Neuronal stem cell (in vitro differentiated cells): ENCODE measurements at regions not wholly inside any gene's neighbourhood (a gene's known extent, or its start where the extent isn't known, plus 50 kb on each side); places are given as distances from the start of the nearest gene placed in this dataset.

Source experiments
- DNase-seq: peaks from one replicate; pipeline ENCODE4 v3.0.0-alpha.2; 2013; ENCODE audit warnings: low spot score
- H2AFZ ChIP-seq: one replicate; pipeline ENCODE4 v1.6.1; 2013; ENCODE audit warnings: mild to moderate bottlenecking, low read length, inconsistent platforms
- H2AK5ac ChIP-seq: 2 replicates; pipeline ENCODE4 v1.6.1; 2013; ENCODE audit warnings: low read depth, mild to moderate bottlenecking, inconsistent platforms, low read length, moderate library complexity, mixed read lengths
- H2BK120ac ChIP-seq: 2 replicates; pipeline ENCODE4 v1.6.1; 2013; ENCODE audit warnings: low read depth, mild to moderate bottlenecking, inconsistent platforms, low read length, moderate library complexity, mixed read lengths
- H2BK12ac ChIP-seq: one replicate; pipeline ENCODE4 v1.6.1; 2013; ENCODE audit warnings: low read length, inconsistent platforms
- H2BK15ac ChIP-seq: 2 replicates; pipeline ENCODE4 v1.6.1; 2013; ENCODE audit warnings: mild to moderate bottlenecking, low read length, inconsistent platforms, mixed read lengths
- H2BK5ac ChIP-seq: one replicate; pipeline ENCODE4 v1.6.1; 2013; ENCODE audit warnings: inconsistent platforms, mild to moderate bottlenecking, low read length, moderate library complexity
- H3K14ac ChIP-seq: one replicate; pipeline ENCODE4 v1.6.1; 2013; ENCODE audit warnings: low read length, inconsistent platforms
- H3K18ac ChIP-seq: 2 replicates; pipeline ENCODE4 v1.6.1; 2013; ENCODE audit warnings: low read length, inconsistent platforms
- H3K23ac ChIP-seq: 2 replicates; pipeline ENCODE4 v1.6.1; 2013; ENCODE audit warnings: low read depth, mild to moderate bottlenecking, mixed read lengths, low read length, inconsistent platforms; ENCODE audit not compliant: poor library complexity
- H3K27ac ChIP-seq: replicated peaks from 3 replicates; pipeline ENCODE4 v1.5.1; 2013; ENCODE audit warnings: low read length, inconsistent platforms
- H3K27me3 ChIP-seq, 3 experiments: 2 replicates each; pipeline ENCODE4 v1.6.1; 2013; ENCODE audit warnings: low read length in 3 of 3, mild to moderate bottlenecking in 2 of 3, inconsistent platforms in 1 of 3, low read depth in 1 of 3, mixed read lengths in 1 of 3, moderate library complexity in 1 of 3; ENCODE audit not compliant: control insufficient read depth in 3 of 3, insufficient read depth in 3 of 3
- H3K36me3 ChIP-seq, 2 donors: replicated peaks in 1 of 2; 2 replicates each; pipeline ENCODE4 v1.6.1; 2013; ENCODE audit warnings: low read length in 2 of 2; ENCODE audit not compliant: control insufficient read depth in 2 of 2, insufficient read depth in 2 of 2
- H3K4ac ChIP-seq: 2 replicates; pipeline ENCODE4 v1.6.1; 2013; ENCODE audit warnings: inconsistent platforms, mild to moderate bottlenecking, low read length, moderate library complexity
- H3K4me1 ChIP-seq, 2 donors: 1 replicate in 1 of 2; 2 replicates in 1 of 2; pipeline ENCODE4 v1.6.1; 2013; ENCODE audit warnings: low read length in 2 of 2, low read depth in 1 of 2; ENCODE audit not compliant: control insufficient read depth in 2 of 2, insufficient read depth in 1 of 2
- H3K4me2 ChIP-seq: one replicate; pipeline ENCODE4 v1.6.1; 2013; ENCODE audit warnings: mild to moderate bottlenecking, low read length, inconsistent platforms; ENCODE audit not compliant: insufficient read depth, poor library complexity, severe bottlenecking
- H3K4me3 ChIP-seq, 2 donors: 2 replicates each; pipeline ENCODE4 v1.5.1; 2013; ENCODE audit warnings: low read length in 2 of 2, mild to moderate bottlenecking in 2 of 2, inconsistent platforms in 1 of 2, moderate library complexity in 1 of 2
- H3K79me1 ChIP-seq: one replicate; pipeline ENCODE4 v1.6.1; 2013; ENCODE audit warnings: low read depth, mild to moderate bottlenecking, inconsistent platforms, low read length, moderate library complexity
- H3K9ac ChIP-seq: one replicate; pipeline ENCODE4 v1.6.1; 2013; ENCODE audit warnings: mild to moderate bottlenecking, low read depth, low read length, inconsistent platforms; ENCODE audit not compliant: poor library complexity
- H3K9me3 ChIP-seq, 2 donors: replicated peaks in 1 of 2; 2 replicates each; pipeline versions ENCODE3 to v1.6.1; 2013; ENCODE audit warnings: low read length in 2 of 2, mild to moderate bottlenecking in 2 of 2, inconsistent platforms in 1 of 2, low read depth in 1 of 2, mixed read lengths in 1 of 2, moderate library complexity in 1 of 2; ENCODE audit not compliant: control insufficient read depth in 2 of 2, insufficient read depth in 1 of 2
- H4K8ac ChIP-seq: one replicate; pipeline ENCODE4 v1.6.1; 2013; ENCODE audit warnings: low read depth, mild to moderate bottlenecking, inconsistent platforms, low read length, moderate library complexity
- H4K91ac ChIP-seq: one replicate; pipeline ENCODE4 v1.6.1; 2013; ENCODE audit warnings: low read length, low read depth, mild to moderate bottlenecking, inconsistent platforms; ENCODE audit not compliant: poor library complexity
- WGBS, 2 donors: extraction: QIAGEN DNeasy Blood & Tissue Kit; methylation state at CpG; one replicate each; pipeline ENCODE4 v1.1.7; 2013; ENCODE audit warnings: missing lambda C conversion rate in 2 of 2, mixed read lengths in 1 of 2; ENCODE audit not compliant: insufficient read length in 2 of 2, insufficient replicate concordance in 1 of 2; ENCODE audit errors: extremely low coverage in 2 of 2; 5-methylcytosine and 5-hydroxymethylcytosine counted together

DNA sequence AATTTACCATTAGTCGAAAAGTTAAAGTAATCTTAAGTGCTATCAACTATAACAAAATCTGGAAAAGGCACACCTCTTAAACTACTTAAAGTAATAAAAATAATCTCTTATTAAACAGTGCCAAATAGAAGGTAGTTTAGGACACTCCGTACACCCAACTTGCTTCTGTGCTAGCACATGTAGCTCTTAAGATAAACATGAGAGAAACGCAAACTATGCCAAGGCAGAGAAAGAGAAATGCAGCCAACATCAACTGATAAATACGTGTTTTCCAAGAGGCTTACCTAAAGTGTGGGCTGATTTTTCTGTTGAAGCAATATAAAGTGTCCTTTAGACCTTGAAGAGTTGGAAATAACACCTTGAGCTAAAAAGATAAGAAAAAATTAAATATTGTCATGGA lies 480.6 kb upstream of the DAB2 start:
- H2AFZ ChIP-seq: no peak overlapping the region
- H3K23ac ChIP-seq: no peak overlapping the region
- H3K79me1 ChIP-seq: no peaks in the 10 kb centered on the region
- no peak for DNase-seq
- H2AK5ac ChIP-seq: no peak overlapping the region
- H4K91ac ChIP-seq: no peak overlapping the region
- H3K27ac ChIP-seq: no peak overlapping the region
- no peak overlapping the region for H3K4me2 ChIP-seq
- H3K14ac ChIP-seq: no peak overlapping the region
- no peak overlapping the region for H2BK120ac ChIP-seq
- H3K4me3 ChIP-seq: no peak overlapping the region
- H3K9ac ChIP-seq: no peak overlapping the region
- no peak overlapping the region for H2BK12ac ChIP-seq
- no peaks in the 10 kb centered on the region for H3K4me1 ChIP-seq
- H2BK5ac ChIP-seq: no peak overlapping the region
- H3K36me3 ChIP-seq: no peaks in the 10 kb centered on the region
- H4K8ac ChIP-seq: no peak overlapping the region
- H3K27me3 ChIP-seq: no peaks in the 10 kb centered on the region
- WGBS, 2 donors: no CpG with 5 or more reads among the region's 4 CpGs
- no peak overlapping the region for H2BK15ac ChIP-seq
- H3K18ac ChIP-seq: no peak overlapping the region
- no peaks in the 10 kb centered on the region for H3K9me3 ChIP-seq
- H3K4ac ChIP-seq: no peak overlapping the region

- Histone ChIP-seq H4K8ac (no peak overlapping the region), H3K18ac (no peak overlapping the region), H2BK5ac (no peak overlapping the region), H3K27me3 (no peaks in the 10 kb centered on the region), H3K4me3 (no peak overlapping the region), H4K91ac (no peak overlapping the region), H3K23ac (no peak overlapping the region), H3K14ac (no peak overlapping the region), H2AFZ (no peak overlapping the region), H3K4ac (no peak overlapping the region), H2BK12ac (no peak overlapping the region), H2BK15ac (no peak overlapping the region), H3K36me3 (no peaks in the 10 kb centered on the region), H3K9me3 (no peaks in the 10 kb centered on the region), H3K79me1 (no peaks in the 10 kb centered on the region), H2BK120ac (no peak overlapping the region), H3K27ac (no peak overlapping the region), H3K4me2 (no peak overlapping the region), H3K4me1 (no peaks in the 10 kb centered on the region), H3K9ac (no peak overlapping the region), H2AK5ac (no peak overlapping the region)
- DNase-seq: no peak
- no CpG with 5 or more reads among the region's 2 CpGs for WGBS, 2 donors
Measured at GRCh38 chr5:39902626-39903025, 477.8 kb upstream of the DAB2 start.

DNA sequence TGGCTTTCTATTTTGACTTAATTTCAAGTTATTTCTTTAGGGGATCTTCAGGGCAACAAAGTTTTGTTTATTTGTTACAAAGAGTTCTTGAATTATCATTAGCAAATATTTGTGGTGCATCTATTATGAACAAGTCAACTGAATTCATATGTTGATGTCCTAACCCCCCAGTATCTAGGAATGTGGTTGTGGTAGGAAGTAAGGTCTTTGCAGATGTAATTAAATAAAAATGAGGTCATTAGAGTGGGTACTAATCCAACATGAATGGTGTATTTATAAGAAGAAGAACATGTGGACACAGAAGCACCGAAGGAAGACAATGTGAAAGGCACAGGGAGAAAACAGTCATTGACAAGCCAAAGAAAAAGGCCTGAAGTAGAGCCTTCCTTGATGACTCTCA lies 474.0 kb upstream of the DAB2 start:
- WGBS, 2 donors: no CpG with 5 or more reads among the region's 1 CpG
- Histone ChIP-seq H2AFZ (no peak overlapping the region), H3K4me3 (no peak overlapping the region), H3K27ac (no peak overlapping the region), H3K27me3 (no peaks in the 10 kb centered on the region), H3K9ac (no peak overlapping the region), H4K8ac (no peak overlapping the region), H3K4ac (no peak overlapping the region), H2BK5ac (no peak overlapping the region), H2BK15ac (no peak overlapping the region), H2BK120ac (no peak overlapping the region), H4K91ac (no peak overlapping the region), H3K4me1 (no peaks in the 10 kb centered on the region), H3K14ac (no peak overlapping the region), H3K23ac (no peak overlapping the region), H3K36me3 (no peaks in the 10 kb centered on the region), H3K9me3 (no peaks in the 10 kb centered on the region), H2BK12ac (no peak overlapping the region), H3K4me2 (no peak overlapping the region), H3K79me1 (no peaks in the 10 kb centered on the region), H2AK5ac (no peak overlapping the region), H3K18ac (no peak overlapping the region)
- DNase-seq: no peak

GRCh38 chr5:39896706-39897105 lies 471.9 kb upstream of the DAB2 start:
- H2BK5ac ChIP-seq: no peak overlapping the region
- H3K36me3 ChIP-seq: no peaks in the 10 kb centered on the region

More at GRCh38 chr5:39896706-39897105, 471.9 kb upstream of the DAB2 start:
- Histone ChIP-seq H4K91ac (no peak overlapping the region), H3K4me3 (no peak overlapping the region), H2AFZ (no peak overlapping the region), H4K8ac (no peak overlapping the region), H3K4me2 (no peak overlapping the region), H3K4ac (no peak overlapping the region), H3K9me3 (no peaks in the 10 kb centered on the region), H3K79me1 (no peaks in the 10 kb centered on the region), H3K27ac (no peak overlapping the region), H2BK12ac (no peak overlapping the region), H3K27me3 (no peaks in the 10 kb centered on the region), H3K4me1 (no peaks in the 10 kb centered on the region), H3K18ac (no peak overlapping the region), H2BK120ac (no peak overlapping the region), H3K23ac (no peak overlapping the region), H2AK5ac (no peak overlapping the region), H3K9ac (no peak overlapping the region), H3K14ac (no peak overlapping the region), H2BK15ac (no peak overlapping the region)
- no peak for DNase-seq
- WGBS, 2 donors: no CpG with 5 or more reads among the region's 5 CpGs
